ENCODE measurements at regions not wholly inside any gene's neighbourhood (a gene's known extent, or its start where the extent isn't known, plus 50 kb on each side); places are given as distances from the start of the nearest gene placed in this dataset.

DNA sequence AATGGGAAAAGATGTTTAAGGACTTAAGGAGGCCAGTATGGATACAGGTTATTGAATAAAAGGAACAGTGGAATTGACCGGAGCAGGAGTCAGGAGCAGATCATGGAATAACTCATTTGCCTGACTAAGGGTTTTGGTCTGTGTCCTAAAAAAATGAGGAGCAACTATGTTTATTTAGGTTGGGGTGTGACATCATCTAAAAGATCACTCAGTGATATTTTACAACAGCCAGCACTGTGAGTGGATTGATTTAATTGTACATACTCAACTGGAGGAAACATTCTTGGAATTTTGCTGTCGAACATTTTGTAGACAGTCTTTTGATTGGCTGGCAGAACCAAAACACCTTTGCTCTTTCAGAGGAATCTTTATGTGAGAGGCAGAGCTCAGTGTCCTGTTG lies 348.6 kb upstream of the CDIN1 start:
- H3K27me3 Mint-ChIP-seq (ENCODE audit: unreplicated experiment): no peaks in the 10 kb centered on the region
- no peaks in the 10 kb centered on the region for H3K9me3 Mint-ChIP-seq (ENCODE audit: unreplicated experiment)
- H3K4me3 Mint-ChIP-seq (ENCODE audit: unreplicated experiment): no peak overlapping the region
- TF ChIP-seq, protein P1, sequence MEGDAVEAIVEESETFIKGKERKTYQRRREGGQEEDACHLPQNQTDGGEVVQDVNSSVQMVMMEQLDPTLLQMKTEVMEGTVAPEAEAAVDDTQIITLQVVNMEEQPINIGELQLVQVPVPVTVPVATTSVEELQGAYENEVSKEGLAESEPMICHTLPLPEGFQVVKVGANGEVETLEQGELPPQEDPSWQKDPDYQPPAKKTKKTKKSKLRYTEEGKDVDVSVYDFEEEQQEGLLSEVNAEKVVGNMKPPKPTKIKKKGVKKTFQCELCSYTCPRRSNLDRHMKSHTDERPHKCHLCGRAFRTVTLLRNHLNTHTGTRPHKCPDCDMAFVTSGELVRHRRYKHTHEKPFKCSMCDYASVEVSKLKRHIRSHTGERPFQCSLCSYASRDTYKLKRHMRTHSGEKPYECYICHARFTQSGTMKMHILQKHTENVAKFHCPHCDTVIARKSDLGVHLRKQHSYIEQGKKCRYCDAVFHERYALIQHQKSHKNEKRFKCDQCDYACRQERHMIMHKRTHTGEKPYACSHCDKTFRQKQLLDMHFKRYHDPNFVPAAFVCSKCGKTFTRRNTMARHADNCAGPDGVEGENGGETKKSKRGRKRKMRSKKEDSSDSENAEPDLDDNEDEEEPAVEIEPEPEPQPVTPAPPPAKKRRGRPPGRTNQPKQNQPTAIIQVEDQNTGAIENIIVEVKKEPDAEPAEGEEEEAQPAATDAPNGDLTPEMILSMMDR (IDR thresholded peaks at IDR 0.05; ENCODE audit: unreplicated experiment): no peak
- no peak for DNase-seq (ENCODE audit: low spot score)
- H3K27ac Mint-ChIP-seq (ENCODE audit: unreplicated experiment): no peak overlapping the region
- no peaks in the 10 kb centered on the region for H3K4me1 Mint-ChIP-seq (ENCODE audit: unreplicated experiment)
- H3K36me3 Mint-ChIP-seq (ENCODE audit: low read depth, unreplicated experiment): no peaks in the 10 kb centered on the region

DNA sequence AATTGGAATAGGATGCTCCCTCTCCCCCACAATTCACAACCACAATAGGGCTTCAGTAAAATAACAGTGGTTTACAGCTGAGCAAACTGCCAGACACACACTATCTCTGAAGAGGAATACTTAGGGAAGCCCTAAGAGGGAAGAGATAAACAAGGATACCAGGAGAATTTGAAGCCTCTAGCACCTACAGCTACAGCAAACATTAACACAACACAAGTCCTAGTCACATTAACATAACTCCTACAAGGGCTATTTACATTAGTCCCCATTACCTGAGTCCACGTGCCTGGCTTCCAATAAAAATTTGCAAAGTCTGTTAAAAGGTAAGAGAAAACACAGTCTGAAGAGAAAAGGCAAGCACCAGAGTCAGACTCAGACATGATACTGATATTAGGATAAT lies 346.9 kb upstream of the CDIN1 start:
- no peaks in the 10 kb centered on the region for H3K36me3 Mint-ChIP-seq (ENCODE audit: low read depth, unreplicated experiment)
- no peak for DNase-seq (ENCODE audit: low spot score)
- H3K4me1 Mint-ChIP-seq (ENCODE audit: unreplicated experiment): no peaks in the 10 kb centered on the region
- no peaks in the 10 kb centered on the region for H3K9me3 Mint-ChIP-seq (ENCODE audit: unreplicated experiment)
- no peaks in the 10 kb centered on the region for H3K27me3 Mint-ChIP-seq (ENCODE audit: unreplicated experiment)
- TF ChIP-seq, protein P1 (IDR thresholded peaks at IDR 0.05; ENCODE audit: unreplicated experiment): no peak
- H3K4me3 Mint-ChIP-seq (ENCODE audit: unreplicated experiment): no peak overlapping the region
- H3K27ac Mint-ChIP-seq (ENCODE audit: unreplicated experiment): no peak overlapping the region

DNA sequence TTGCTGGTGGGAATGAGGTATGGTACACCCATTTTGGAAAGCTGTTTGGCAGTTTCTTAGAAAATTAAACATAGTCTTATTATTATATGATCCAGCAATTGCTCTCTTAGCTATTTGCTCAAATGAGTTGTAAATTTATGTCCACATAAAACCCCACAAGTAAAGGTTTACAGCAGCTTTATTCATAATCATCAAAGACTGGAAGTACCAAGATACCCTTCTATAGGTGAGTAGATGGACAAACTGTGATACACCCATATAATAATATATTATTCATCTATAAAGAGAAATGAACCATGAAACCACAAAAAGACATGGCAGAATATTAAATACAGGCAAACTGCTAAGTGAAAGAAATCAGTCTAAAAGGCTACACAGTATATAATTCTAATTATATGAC lies 344.7 kb upstream of the CDIN1 start:
- TF ChIP-seq, protein P1 (IDR thresholded peaks at IDR 0.05; ENCODE audit: unreplicated experiment): no peak
- Mint-ChIP-seq H3K4me3 (ENCODE audit: unreplicated experiment) (no peak overlapping the region), H3K27me3 (ENCODE audit: unreplicated experiment) (no peaks in the 10 kb centered on the region), H3K9me3 (ENCODE audit: unreplicated experiment) (no peaks in the 10 kb centered on the region), H3K36me3 (ENCODE audit: low read depth, unreplicated experiment) (no peaks in the 10 kb centered on the region), H3K27ac (ENCODE audit: unreplicated experiment) (no peak overlapping the region), H3K4me1 (ENCODE audit: unreplicated experiment) (no peaks in the 10 kb centered on the region)
- no peak for DNase-seq (ENCODE audit: low spot score)

DNA sequence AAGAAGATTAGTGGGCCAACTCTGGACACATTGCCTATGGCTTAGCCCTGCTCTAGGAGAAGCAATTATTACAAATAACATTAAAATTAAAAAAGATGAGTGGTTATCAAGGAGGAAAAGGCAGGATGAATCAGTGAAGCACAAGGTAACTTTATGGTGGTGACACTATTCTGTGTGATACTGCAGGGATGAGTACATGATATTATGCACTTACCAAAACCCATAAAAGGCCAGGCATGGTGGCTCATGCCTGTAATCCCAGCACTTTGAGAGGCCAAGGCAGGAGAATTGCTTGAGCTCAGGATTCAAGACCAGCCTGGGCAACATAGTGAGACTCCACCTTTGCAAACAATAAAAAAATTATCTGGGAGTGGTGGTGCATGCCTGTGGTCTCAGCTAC lies 344.3 kb upstream of the CDIN1 start:
- Mint-ChIP-seq H3K27ac (ENCODE audit: unreplicated experiment) (no peak overlapping the region), H3K36me3 (ENCODE audit: low read depth, unreplicated experiment) (no peaks in the 10 kb centered on the region), H3K27me3 (ENCODE audit: unreplicated experiment) (no peaks in the 10 kb centered on the region), H3K4me3 (ENCODE audit: unreplicated experiment) (no peak overlapping the region), H3K9me3 (ENCODE audit: unreplicated experiment) (no peaks in the 10 kb centered on the region), H3K4me1 (ENCODE audit: unreplicated experiment) (no peaks in the 10 kb centered on the region)
- TF ChIP-seq, protein P1 (IDR thresholded peaks at IDR 0.05; ENCODE audit: unreplicated experiment): no peak
- no peak for DNase-seq (ENCODE audit: low spot score)

DNA sequence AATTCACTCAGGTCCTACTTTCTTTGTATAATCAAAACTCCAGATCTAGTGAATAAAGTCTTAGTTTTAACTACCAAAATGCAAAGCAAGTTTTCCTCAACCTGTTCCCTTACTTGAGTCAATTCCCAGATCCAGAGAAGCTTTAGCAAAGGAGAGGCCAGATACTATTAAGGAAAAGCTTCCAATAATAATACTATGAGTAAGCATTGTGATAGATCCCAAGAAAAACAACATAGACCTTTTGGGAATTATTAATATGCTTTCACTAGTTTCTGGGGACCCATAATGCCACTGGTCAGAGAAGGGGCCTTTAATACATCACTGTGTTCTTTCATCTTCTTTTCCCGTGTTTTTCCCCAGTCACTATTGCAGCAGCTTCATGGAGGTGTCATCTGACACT lies 339.9 kb upstream of the CDIN1 start:
- H3K27me3 Mint-ChIP-seq (ENCODE audit: unreplicated experiment): no peaks in the 10 kb centered on the region
- TF ChIP-seq, protein P1 (IDR thresholded peaks at IDR 0.05; ENCODE audit: unreplicated experiment): no peak
- no peaks in the 10 kb centered on the region for H3K9me3 Mint-ChIP-seq (ENCODE audit: unreplicated experiment)
- no peak overlapping the region for H3K27ac Mint-ChIP-seq (ENCODE audit: unreplicated experiment)
- H3K4me3 Mint-ChIP-seq (ENCODE audit: unreplicated experiment): no peak overlapping the region
- DNase-seq (ENCODE audit: low spot score): no peak
- H3K36me3 Mint-ChIP-seq (ENCODE audit: low read depth, unreplicated experiment): no peaks in the 10 kb centered on the region
- no peaks in the 10 kb centered on the region for H3K4me1 Mint-ChIP-seq (ENCODE audit: unreplicated experiment)
